GM23248 (cell line): ENCODE measurements at regions not wholly inside any gene's neighbourhood (a gene's known extent, or its start where the extent isn't known, plus 50 kb on each side); places are given as distances from the start of the nearest gene placed in this dataset.

Experiments
- DNase-seq: peaks from one replicate; pipeline ENCODE4 v3.0.0-alpha.2; 2015
- H2AFZ ChIP-seq: fragments of 200-600 bp; sonication (generic); 2 replicates; pipeline ENCODE4 v1.6.1; 2016; ENCODE audit warnings: antibody characterized with exemption
- H3F3A ChIP-seq: fragments of 200-600 bp; sonication (generic); 2 replicates; pipeline ENCODE4 v1.6.1; 2016; ENCODE audit warnings: mild to moderate bottlenecking, antibody characterized with exemption, mixed run types; ENCODE audit not compliant: insufficient read depth
- H3K27ac ChIP-seq: fragments of 200-600 bp; sonication (generic); 2 replicates; pipeline ENCODE4 v1.5.1; 2016; ENCODE audit warnings: mild to moderate bottlenecking
- H3K27me3 ChIP-seq: fragments of 200-600 bp; sonication (generic); replicated peaks from 2 replicates; pipeline ENCODE4 v1.6.1; 2016; ENCODE audit warnings: mild to moderate bottlenecking; ENCODE audit not compliant: insufficient read depth
- H3K36me3 ChIP-seq: fragments of 200-600 bp; sonication (generic); 2 replicates; pipeline ENCODE4 v1.6.1; 2016; ENCODE audit warnings: low read depth, mild to moderate bottlenecking
- H3K4me1 ChIP-seq: fragments of 200-600 bp; sonication (generic); 2 replicates; pipeline ENCODE4 v1.6.1; 2016; ENCODE audit warnings: mild to moderate bottlenecking; ENCODE audit not compliant: insufficient read depth
- H3K4me2 ChIP-seq: fragments of 200-600 bp; sonication (generic); one replicate; pipeline ENCODE4 v1.6.1; 2016; ENCODE audit warnings: mild to moderate bottlenecking; ENCODE audit not compliant: unreplicated experiment
- H3K4me3 ChIP-seq: fragments of 200-600 bp; sonication (generic); 2 replicates; pipeline ENCODE4 v1.5.1; 2016; ENCODE audit warnings: mild to moderate bottlenecking
- H3K79me2 ChIP-seq: fragments of 200-600 bp; sonication (generic); 2 replicates; pipeline ENCODE4 v1.6.1; 2016; ENCODE audit warnings: mild to moderate bottlenecking; ENCODE audit not compliant: insufficient read depth
- H3K9ac ChIP-seq: fragments of 200-600 bp; sonication (generic); 2 replicates; pipeline ENCODE4 v1.6.1; 2016; ENCODE audit warnings: mild to moderate bottlenecking
- H3K9me2 ChIP-seq: fragments of 200-600 bp; sonication (generic); 2 replicates; pipeline ENCODE4 v1.6.1; 2016; ENCODE audit warnings: mixed run types, mild to moderate bottlenecking, moderate library complexity; ENCODE audit not compliant: insufficient read depth
- H3K9me3 ChIP-seq: fragments of 200-600 bp; sonication (generic); one replicate; pipeline ENCODE4 v1.6.1; 2017; ENCODE audit warnings: low read depth
- H4K20me1 ChIP-seq: fragments of 200-600 bp; sonication (generic); 2 replicates; pipeline ENCODE4 v1.6.0; 2016; ENCODE audit not compliant: insufficient read depth
- EZH2 ChIP-seq: fragments of 200-600 bp; sonication (generic); IDR thresholded peaks from 2 replicates; pipeline ENCODE4 v1.6.1; 2018; ENCODE audit warnings: antibody characterized with exemption, mild to moderate bottlenecking; ENCODE audit not compliant: insufficient read depth, poor library complexity, severe bottlenecking
- EZH2phosphoT487 ChIP-seq: fragments of 200-600 bp; sonication (generic); IDR thresholded peaks from 2 replicates; pipeline ENCODE4 v1.6.1; 2018; ENCODE audit warnings: antibody characterized with exemption, moderate library complexity, mild to moderate bottlenecking, low read depth; ENCODE audit not compliant: insufficient read depth
- WGBS, 2 experiments: methylation state at CpG; one replicate each; pipeline ENCODE4 v1.1.6; 2015 to 2017; ENCODE audit warnings: low lambda C conversion rate in 2 of 2, low coverage in 1 of 2; ENCODE audit errors: missing lambda C conversion rate in 2 of 2; 5-methylcytosine and 5-hydroxymethylcytosine counted together
- in situ Hi-C: fragments of 300-500 bp; cut with MboI; formaldehyde crosslinking; loops from 2 replicates; pipeline ENCODE4 v1.15.0; 2020

- Histone ChIP-seq H3K36me3 (no peaks in the 10 kb centered on the region), H3K79me2 (no peaks in the 10 kb centered on the region), H3K27ac (no peak overlapping the region), H3K4me2 (no peak overlapping the region), H3K4me1 (no peaks in the 10 kb centered on the region), H2AFZ (no peak overlapping the region), H3F3A (no peaks in the 10 kb centered on the region), H3K9ac (no peak overlapping the region), H3K4me3 (no peak overlapping the region), H3K27me3 (no peaks in the 10 kb centered on the region), H3K9me3 (no peaks in the 10 kb centered on the region), H3K9me2 (no peaks in the 10 kb centered on the region), H4K20me1 (no peaks in the 10 kb centered on the region)
- 53 to 57% methylated on average over 3 of the region's 3 CpGs for WGBS, 2 experiments
- no peak for DNase-seq
- in situ Hi-C loops: no loop called here
- no peak for TF ChIP-seq EZH2
- no peak for TF ChIP-seq EZH2phosphoT487
Measured at GRCh38 chr14:26067786-26068459, 529.9 kb downstream of the NOVA1 start.

GRCh38 chr14:26067341-26067740 is 530.5 kb downstream of the NOVA1 start:
- H3K27ac ChIP-seq: no peak overlapping the region
- H3K27me3 ChIP-seq: no peaks in the 10 kb centered on the region
- no peak overlapping the region for H2AFZ ChIP-seq
- H3K4me2 ChIP-seq: no peak overlapping the region
- WGBS, 2 experiments: 61 to 74% methylated on average over 2 of the region's 2 CpGs
- H3K9me3 ChIP-seq: no peaks in the 10 kb centered on the region
- H4K20me1 ChIP-seq: no peaks in the 10 kb centered on the region
- in situ Hi-C loops: no loop called here
- no peaks in the 10 kb centered on the region for H3K4me1 ChIP-seq
- H3K4me3 ChIP-seq: no peak overlapping the region
- H3K36me3 ChIP-seq: no peaks in the 10 kb centered on the region
- H3K9me2 ChIP-seq: no peaks in the 10 kb centered on the region
- TF ChIP-seq EZH2phosphoT487: no peak
- TF ChIP-seq EZH2: no peak
- H3F3A ChIP-seq: no peaks in the 10 kb centered on the region
- DNase-seq: no peak
- no peaks in the 10 kb centered on the region for H3K79me2 ChIP-seq
- H3K9ac ChIP-seq: no peak overlapping the region

- Histone ChIP-seq H3K9me3 (no peaks in the 10 kb centered on the region), H3K4me2 (no peak overlapping the region), H3K4me3 (no peak overlapping the region), H3K27ac (no peak overlapping the region), H3K36me3 (no peaks in the 10 kb centered on the region), H2AFZ (no peak overlapping the region), H3F3A (no peaks in the 10 kb centered on the region), H3K9ac (no peak overlapping the region), H3K79me2 (no peaks in the 10 kb centered on the region), H3K9me2 (no peaks in the 10 kb centered on the region), H3K4me1 (no peaks in the 10 kb centered on the region), H4K20me1 (no peaks in the 10 kb centered on the region), H3K27me3 (no peaks in the 10 kb centered on the region)
- DNase-seq: no peak
- in situ Hi-C loops: no loop called here
- 29 to 34% methylated on average over 6 of the region's 6 CpGs for WGBS, 2 experiments
- TF ChIP-seq EZH2phosphoT487 (no peak), EZH2 (no peak)
Measured at GRCh38 chr14:26056036-26056616, 541.7 kb downstream of the NOVA1 start.

DNA sequence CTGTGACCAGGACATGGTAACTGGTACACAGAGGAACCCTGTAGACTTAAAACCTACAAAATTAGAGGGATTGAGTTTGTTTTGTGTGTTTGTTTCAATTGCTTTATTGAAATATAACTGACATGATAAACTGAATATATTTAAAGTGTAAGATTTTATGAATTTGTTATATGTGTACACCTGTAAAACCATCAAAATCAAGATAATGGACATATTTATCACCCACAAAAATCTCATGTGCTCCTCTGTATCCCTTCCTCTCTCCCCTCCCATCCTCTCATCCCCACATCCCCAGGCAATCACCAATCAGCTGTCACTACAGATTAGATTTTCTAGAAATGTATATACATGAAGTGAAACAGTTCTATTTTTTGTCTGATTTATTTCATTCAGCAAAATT is 565.5 kb downstream of the NOVA1 start:
- H3K9me2 ChIP-seq: no peaks in the 10 kb centered on the region
- H3F3A ChIP-seq: no peaks in the 10 kb centered on the region
- H3K4me3 ChIP-seq: no peak overlapping the region
- DNase-seq: no peak
- in situ Hi-C loops: no loop called here
- H3K27me3 ChIP-seq: no peaks in the 10 kb centered on the region
- H3K27ac ChIP-seq: no peak overlapping the region
- TF ChIP-seq EZH2 (no peak), EZH2phosphoT487 (no peak)
- H3K4me1 ChIP-seq: no peaks in the 10 kb centered on the region
- H2AFZ ChIP-seq: no peak overlapping the region
- H3K4me2 ChIP-seq: no peak overlapping the region
- no peaks in the 10 kb centered on the region for H3K79me2 ChIP-seq
- H3K9me3 ChIP-seq: no peaks in the 10 kb centered on the region
- no peaks in the 10 kb centered on the region for H4K20me1 ChIP-seq
- no peak overlapping the region for H3K9ac ChIP-seq
- no peaks in the 10 kb centered on the region for H3K36me3 ChIP-seq

GRCh38 chr14:26026384-26026783 is 571.4 kb downstream of the NOVA1 start:
- in situ Hi-C loops: no loop called here
- H4K20me1 ChIP-seq: no peaks in the 10 kb centered on the region
- H3K9me2 ChIP-seq: no peaks in the 10 kb centered on the region
- no peak overlapping the region for H3K27ac ChIP-seq
- H3K79me2 ChIP-seq: no peaks in the 10 kb centered on the region
- H2AFZ ChIP-seq: no peak overlapping the region
- TF ChIP-seq EZH2: no peak
- no peak for TF ChIP-seq EZH2phosphoT487
- no peak overlapping the region for H3K4me2 ChIP-seq
- no peak for DNase-seq
- no peaks in the 10 kb centered on the region for H3K9me3 ChIP-seq
- no peaks in the 10 kb centered on the region for H3K36me3 ChIP-seq
- H3F3A ChIP-seq: no peaks in the 10 kb centered on the region
- no peaks in the 10 kb centered on the region for H3K27me3 ChIP-seq
- 38 to 49% methylated on average over 3 of the region's 3 CpGs for WGBS, 2 experiments
- H3K4me3 ChIP-seq: no peak overlapping the region
- no peak overlapping the region for H3K9ac ChIP-seq
- H3K4me1 ChIP-seq: no peaks in the 10 kb centered on the region
